PC-3 (cell line): ENCODE measurements at regions not wholly inside any gene's neighbourhood (a gene's known extent, or its start where the extent isn't known, plus 50 kb on each side); places are given as distances from the start of the nearest gene placed in this dataset.

ENCODE experiments used
- CTCF ChIP-seq: fragments of 300-600 bp; sonication (generic); conservative IDR thresholded peaks from 2 replicates; pipeline ENCODE4 v1.5.1; 2017; ENCODE audit warnings: antibody characterized with exemption, low read depth, mild to moderate bottlenecking, low read length
- EZH2 ChIP-seq: fragments of 300-600 bp; sonication (generic); IDR thresholded peaks from one replicate; pipeline ENCODE4 v1.6.1; 2017; ENCODE audit warnings: antibody characterized with exemption, mild to moderate bottlenecking, low read length; ENCODE audit not compliant: unreplicated experiment
- EZH2phosphoT487 ChIP-seq: fragments of 300-600 bp; sonication (generic); IDR thresholded peaks from 2 replicates; pipeline ENCODE4 v1.6.1; 2018; ENCODE audit warnings: mild to moderate bottlenecking, antibody characterized with exemption, low read length, borderline replicate concordance

GRCh38 chr12:40583743-40584142, 108.5 kb upstream of the CNTN1 start:
- TF ChIP-seq EZH2 (no peak), CTCF (no peak), EZH2phosphoT487 (no peak)
